VCaP (cell line): ENCODE measurements at regions not wholly inside any gene's neighbourhood (a gene's known extent, or its start where the extent isn't known, plus 50 kb on each side); places are given as distances from the start of the nearest gene placed in this dataset.
"Not testable (repeated sequence)": the region's sequence is repeated elsewhere in the genome, so short reads cannot be mapped to it uniquely, and the experiment has no call there.

Source experiments
- H3K27ac ChIP-seq: fragments of 450-650 bp; 2 replicates; pipeline ENCODE4 v1.5.1; 2017
- CTCF ChIP-seq: fragments of 450-650 bp; conservative IDR thresholded peaks from 2 replicates; pipeline ENCODE4 v1.5.1; 2017; ENCODE audit warnings: mild to moderate bottlenecking, moderate library complexity

GRCh38 chr1:60791226-60791625 lies 291.1 kb upstream of the NFIA start:
- TF ChIP-seq CTCF = no peak
- no peak overlapping the region for H3K27ac ChIP-seq

GRCh38 chr1:60773099-60773498 lies 309.3 kb upstream of the NFIA start:
- H3K27ac ChIP-seq = not testable (repeated sequence)

GRCh38 chr1:60769082-60769481 lies 313.3 kb upstream of the NFIA start:
- no peak overlapping the region for H3K27ac ChIP-seq
- no peak for TF ChIP-seq CTCF

DNA sequence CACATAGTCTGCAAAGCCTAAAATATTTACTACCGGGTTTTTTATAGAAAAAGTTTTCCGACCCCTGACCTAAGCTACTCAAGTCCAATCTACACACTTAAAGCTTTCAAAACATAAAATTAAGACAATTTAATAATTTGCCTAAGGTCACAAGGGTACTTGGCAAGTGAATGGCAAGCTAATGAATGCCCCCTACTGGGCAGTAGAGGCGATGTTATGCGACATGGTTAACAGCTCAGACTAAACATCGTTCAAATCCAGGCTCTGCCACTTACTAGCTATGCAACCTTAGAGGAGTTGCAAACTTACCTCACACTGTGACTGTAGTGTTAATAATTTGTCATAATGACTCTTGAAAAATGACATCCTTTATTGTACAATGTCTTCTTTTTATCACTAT lies 317.2 kb upstream of the NFIA start:
- TF ChIP-seq CTCF = peak; percentile 71

DNA sequence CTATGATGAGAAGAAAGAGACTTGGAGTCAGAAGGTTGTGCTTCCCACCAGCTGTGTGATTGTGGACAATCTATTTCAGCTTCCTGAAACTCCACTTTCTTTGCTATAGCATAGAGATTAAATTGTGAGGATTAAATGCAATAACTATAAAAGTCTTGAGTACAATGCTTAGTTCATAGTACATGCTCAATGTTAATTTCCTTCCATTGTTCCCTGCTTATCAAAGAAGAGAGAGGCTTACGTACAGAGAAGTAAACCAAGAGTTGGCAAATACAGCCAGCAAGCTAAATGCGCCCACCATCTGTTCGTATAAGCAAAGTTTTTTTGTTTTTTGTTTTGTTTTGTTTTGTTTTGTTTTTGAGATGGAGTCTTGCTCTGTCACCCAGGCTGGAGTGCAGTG lies 317.9 kb upstream of the NFIA start:
- no peak for TF ChIP-seq CTCF
- H3K27ac ChIP-seq = no peak overlapping the region

More for the DNA sequence above, 317.2 kb upstream of the NFIA start:
- no peak overlapping the region for H3K27ac ChIP-seq

GRCh38 chr1:60763741-60764140 lies 318.6 kb upstream of the NFIA start:
- no peak for TF ChIP-seq CTCF
- H3K27ac ChIP-seq = no peak overlapping the region

GRCh38 chr1:60762911-60763310 lies 319.4 kb upstream of the NFIA start:
- no peak overlapping the region for H3K27ac ChIP-seq
- TF ChIP-seq CTCF = no peak

- no peak for TF ChIP-seq CTCF
- no peak overlapping the region for H3K27ac ChIP-seq
These were observed 320.2 kb upstream of the NFIA start for GRCh38 chr1:60762176-60762575.
